GM12878 (cell line): ENCODE measurements at regions not wholly inside any gene's neighbourhood (a gene's known extent, or its start where the extent isn't known, plus 50 kb on each side); places are given as distances from the start of the nearest gene placed in this dataset.

Experiments used
- ATAC-seq: fragments of 200-7000 bp; cut with Tn5 transposase; 3 replicates; pipeline ENCODE4 v1.9.1; 2020; ENCODE audit warnings: mild to moderate bottlenecking, moderate library complexity
- BruUV-seq: library from RNA; stranded (reverse); fragments of 400-500 nt; replicated peaks from 2 replicates; lab custom pipeline; 2021; lab: Mats Ljungman, UMichigan
- CTCF ChIA-PET: fragments of 300-600 bp; sonication (Branson Sonifier 250); formaldehyde crosslinking; extraction: SDS; loops from one replicate; lab custom pipeline; 2021; ENCODE audit warnings: inconsistent platforms; lab: Yijun Ruan, JAX
- POLR2A ChIA-PET: fragments of 350-600 bp; formaldehyde crosslinking; extraction: SDS; loops from one replicate; lab custom pipeline; 2021; ENCODE audit warnings: inconsistent platforms; lab: Charles Lee
- RAD21 ChIA-PET: fragments of 300-600 bp; sonication (Branson Sonifier 250); formaldehyde crosslinking; loops from one replicate; lab custom pipeline; 2023; ENCODE audit warnings: antibody characterized with exemption; ENCODE audit not compliant: unreplicated experiment; lab: Charles Lee
- SMC1A ChIA-PET: fragments of 300-600 bp; sonication (Branson Sonifier 250); formaldehyde crosslinking; loops from one replicate; lab custom pipeline; 2023; ENCODE audit not compliant: unreplicated experiment, uncharacterized antibody; lab: Charles Lee
- DNase-seq: peaks from one replicate; pipeline ENCODE4 v3.0.0-alpha.2; 2011; ENCODE audit warnings: low read depth, low spot score
- FAIRE-seq: peaks from 3 replicates; lab custom pipeline; 2011; peaks lifted over from hg19 to GRCh38; lab: Jason Lieb, UNC
- H2AFZ ChIP-seq: 2 replicates; pipeline ENCODE4 v1.6.0; 2011; ENCODE audit warnings: low read depth, low read length, control low read depth; ENCODE audit not compliant: control insufficient read depth
- H3K27ac ChIP-seq: 2 replicates; pipeline ENCODE4 v1.5.1; 2011; ENCODE audit warnings: control low read depth; ENCODE audit not compliant: control insufficient read depth, insufficient read depth
- H3K27me3 ChIP-seq, 2 experiments: replicated peaks in 1 of 2; 2 replicates each; pipeline versions ENCODE4 v1.6.0 to v1.6.1; 2011; ENCODE audit warnings: low read length in 1 of 2; ENCODE audit not compliant: control insufficient read depth in 2 of 2, insufficient read depth in 2 of 2
- H3K36me3 ChIP-seq, 2 experiments: 2 replicates each; pipeline ENCODE4 v1.5.1; 2011; ENCODE audit warnings: low read length in 1 of 2; ENCODE audit not compliant: control insufficient read depth in 2 of 2, insufficient read depth in 2 of 2
- H3K4me1 ChIP-seq: 2 replicates; pipeline ENCODE4 v1.6.1; 2011; ENCODE audit warnings: mild to moderate bottlenecking, low read length, moderate library complexity, mixed read lengths; ENCODE audit not compliant: control insufficient read depth, insufficient read depth
- H3K4me2 ChIP-seq: 2 replicates; pipeline ENCODE4 v1.6.0; 2011; ENCODE audit warnings: control low read depth; ENCODE audit not compliant: control insufficient read depth, insufficient read depth
- H3K4me3 ChIP-seq: fragments of 200-600 bp; sonication (generic); 2 replicates; pipeline ENCODE4 v1.5.1; 2016
- H3K79me2 ChIP-seq: 2 replicates; pipeline ENCODE4 v1.6.0; 2011; ENCODE audit warnings: low read length; ENCODE audit not compliant: control insufficient read depth, insufficient read depth
- H3K9ac ChIP-seq: 2 replicates; pipeline ENCODE4 v1.8.0; 2011; ENCODE audit warnings: low read length, control low read depth, mixed read lengths; ENCODE audit not compliant: control insufficient read depth, insufficient read depth
- H3K9me3 ChIP-seq: replicated peaks from 3 replicates; pipeline ENCODE4 v1.5.1; 2011; ENCODE audit warnings: mild to moderate bottlenecking, low read length; ENCODE audit not compliant: control insufficient read depth, insufficient read depth
- H4K20me1 ChIP-seq: 2 replicates; pipeline ENCODE4 v1.6.0; 2011; ENCODE audit not compliant: control insufficient read depth, insufficient read depth
- EGR1 ChIP-seq, 2 experiments: IDR thresholded peaks; 1 replicate in 1 of 2; 2 replicates in 1 of 2; pipeline ENCODE4 v1.6.1; 2011 to 2012; ENCODE audit warnings: low read depth in 2 of 2, low read length in 2 of 2, borderline replicate concordance in 1 of 2, mild to moderate bottlenecking in 1 of 2, moderate library complexity in 1 of 2
- ESRRA ChIP-seq: IDR thresholded peaks from 2 replicates; pipeline ENCODE4 v1.6.1; 2012; ENCODE audit warnings: mild to moderate bottlenecking, low read length, improper control_type of control experiment
- FOXM1 ChIP-seq: IDR thresholded peaks from 2 replicates; pipeline ENCODE4 v1.6.1; 2012; ENCODE audit warnings: low read depth, mild to moderate bottlenecking, inconsistent platforms, low read length, moderate library complexity
- HCFC1 ChIP-seq: fragments of 150-350 bp; IDR thresholded peaks from 2 replicates; pipeline ENCODE4 v1.6.1; 2014; ENCODE audit warnings: low read length
- MTA3 ChIP-seq: IDR thresholded peaks from 2 replicates; pipeline ENCODE4 v1.6.1; 2012; ENCODE audit warnings: low read length, inconsistent platforms, borderline replicate concordance
- NR2C2 ChIP-seq: IDR thresholded peaks from 2 replicates; pipeline ENCODE4 v1.6.1; 2011; ENCODE audit warnings: borderline replicate concordance, low read depth; ENCODE audit not compliant: control insufficient read depth, insufficient read length
- SMAD1 ChIP-seq: fragments of 450-650 bp; IDR thresholded peaks from 2 replicates; pipeline ENCODE4 v1.6.1; 2018; ENCODE audit warnings: mild to moderate bottlenecking, low read depth; ENCODE audit not compliant: partially characterized antibody
- TAF1 ChIP-seq: IDR thresholded peaks from 2 replicates; pipeline ENCODE4 v1.6.1; 2011; ENCODE audit warnings: mild to moderate bottlenecking, low read depth, low read length, borderline replicate concordance
- ZNF384 ChIP-seq: IDR thresholded peaks from 2 replicates; pipeline ENCODE4 v1.6.1; 2012; ENCODE audit warnings: low read depth, mild to moderate bottlenecking, low read length, improper control_type of control experiment, borderline replicate concordance
- WGBS: methylation state at CpG from one replicate; pipeline ENCODE4 v1.1.6; 2016; ENCODE audit warnings: low lambda C conversion rate; ENCODE audit not compliant: insufficient replicate concordance, insufficient coverage; ENCODE audit errors: missing lambda C conversion rate; 5-methylcytosine and 5-hydroxymethylcytosine counted together
- in situ Hi-C: fragments of 300-500 bp; cut with MboI; formaldehyde crosslinking; loops from 9 replicates; pipeline ENCODE4 v1.14.3; 2018; ENCODE audit warnings: mixed read lengths
- intact Hi-C: fragments of 100-400 bp; cut with micrococcal nuclease; formaldehyde crosslinking; loops from one replicate; pipeline ENCODE4 v1.14.2; 2022; ENCODE audit not compliant: unreplicated experiment
- TF ChIP-seq, protein P1 (sequence below): fragments of 450-650 bp; conservative IDR thresholded peaks from 2 replicates; pipeline ENCODE4 v1.6.1; 2017; ENCODE audit warnings: mild to moderate bottlenecking, moderate library complexity
- TF ChIP-seq, protein P2 (sequence below): IDR thresholded peaks from 2 replicates; pipeline ENCODE4 v1.6.1; 2011; ENCODE audit warnings: mild to moderate bottlenecking, low read depth, low read length, moderate library complexity; ENCODE audit not compliant: insufficient replicate concordance
- TF ChIP-seq, protein P3 (sequence below): IDR thresholded peaks from 2 replicates; pipeline ENCODE4 v1.6.1; 2011; ENCODE audit warnings: low read depth, low read length, improper control_type of control experiment, borderline replicate concordance

DNA sequence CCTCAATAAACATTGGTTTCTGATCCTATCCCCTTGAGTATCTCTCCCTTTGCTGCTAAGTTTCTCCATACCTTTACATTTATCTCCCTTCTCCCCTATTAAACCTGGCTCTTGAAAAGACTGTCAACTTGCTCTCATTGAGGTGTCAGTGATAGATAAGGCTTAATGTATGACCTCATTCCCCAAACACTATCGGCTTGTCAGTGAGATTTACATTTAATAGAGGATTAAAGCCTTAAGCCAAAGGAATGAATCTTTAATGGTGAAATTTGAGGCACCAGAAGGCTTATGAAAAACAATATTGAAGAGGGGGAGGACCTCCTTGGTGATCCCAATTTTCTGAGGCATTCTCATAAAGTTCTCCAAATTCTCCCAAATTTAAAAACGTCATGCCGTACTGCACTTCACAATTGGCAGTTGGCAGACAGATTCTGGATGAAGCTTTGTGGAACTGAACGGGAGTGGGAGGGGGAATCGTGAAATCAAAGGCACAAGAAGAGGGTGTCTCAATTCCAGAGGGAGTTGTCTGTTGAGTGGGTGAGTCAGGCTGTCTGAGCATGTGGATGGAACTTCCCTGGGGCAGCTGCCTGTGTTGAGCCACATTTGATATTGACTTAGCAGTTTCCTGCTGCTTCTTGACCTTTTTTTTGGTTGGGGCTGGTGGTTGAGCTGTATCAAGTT lies 478.8 kb downstream of the NPIPA7 start:
- SMC1A ChIA-PET, result interaction anchor here (1.7 kb wide), 1 partner anchor 9 kb away, joined by 4 read pairs; no protein-coding TSS in a partner anchor
- intact Hi-C loops, result no loop called here
- no peaks in the 10 kb centered on the region; a peak in 1 of 4 replicates for H3K27me3 ChIP-seq
- no peaks in the 10 kb centered on the region for H3K36me3 ChIP-seq
- 20% methylated on average over 5 of the region's 5 CpGs for WGBS
- H3K27ac ChIP-seq, result no peak overlapping the region
- no peak overlapping the region for H3K4me3 ChIP-seq
- H4K20me1 ChIP-seq, result no peaks in the 10 kb centered on the region
- FAIRE-seq (no peak), DNase-seq (no peak), ATAC-seq (no peak)
- RAD21 ChIA-PET, result no interaction called here
- POLR2A ChIA-PET, result no interaction called here
- H3K4me2 ChIP-seq, result no peak overlapping the region
- in situ Hi-C loops, result no loop called here
- no peak overlapping the region for H3K9ac ChIP-seq
- BruUV-seq, result no TSS peak
- H2AFZ ChIP-seq, result no peak overlapping the region
- no peaks in the 10 kb centered on the region for H3K79me2 ChIP-seq
- H3K9me3 ChIP-seq, result no peaks in the 10 kb centered on the region
- TF ChIP-seq, protein P1, sequence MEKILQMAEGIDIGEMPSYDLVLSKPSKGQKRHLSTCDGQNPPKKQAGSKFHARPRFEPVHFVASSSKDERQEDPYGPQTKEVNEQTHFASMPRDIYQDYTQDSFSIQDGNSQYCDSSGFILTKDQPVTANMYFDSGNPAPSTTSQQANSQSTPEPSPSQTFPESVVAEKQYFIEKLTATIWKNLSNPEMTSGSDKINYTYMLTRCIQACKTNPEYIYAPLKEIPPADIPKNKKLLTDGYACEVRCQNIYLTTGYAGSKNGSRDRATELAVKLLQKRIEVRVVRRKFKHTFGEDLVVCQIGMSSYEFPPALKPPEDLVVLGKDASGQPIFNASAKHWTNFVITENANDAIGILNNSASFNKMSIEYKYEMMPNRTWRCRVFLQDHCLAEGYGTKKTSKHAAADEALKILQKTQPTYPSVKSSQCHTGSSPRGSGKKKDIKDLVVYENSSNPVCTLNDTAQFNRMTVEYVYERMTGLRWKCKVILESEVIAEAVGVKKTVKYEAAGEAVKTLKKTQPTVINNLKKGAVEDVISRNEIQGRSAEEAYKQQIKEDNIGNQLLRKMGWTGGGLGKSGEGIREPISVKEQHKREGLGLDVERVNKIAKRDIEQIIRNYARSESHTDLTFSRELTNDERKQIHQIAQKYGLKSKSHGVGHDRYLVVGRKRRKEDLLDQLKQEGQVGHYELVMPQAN, result no peak
- TF ChIP-seq SMAD1, result no peak
- TF ChIP-seq, protein P2, sequence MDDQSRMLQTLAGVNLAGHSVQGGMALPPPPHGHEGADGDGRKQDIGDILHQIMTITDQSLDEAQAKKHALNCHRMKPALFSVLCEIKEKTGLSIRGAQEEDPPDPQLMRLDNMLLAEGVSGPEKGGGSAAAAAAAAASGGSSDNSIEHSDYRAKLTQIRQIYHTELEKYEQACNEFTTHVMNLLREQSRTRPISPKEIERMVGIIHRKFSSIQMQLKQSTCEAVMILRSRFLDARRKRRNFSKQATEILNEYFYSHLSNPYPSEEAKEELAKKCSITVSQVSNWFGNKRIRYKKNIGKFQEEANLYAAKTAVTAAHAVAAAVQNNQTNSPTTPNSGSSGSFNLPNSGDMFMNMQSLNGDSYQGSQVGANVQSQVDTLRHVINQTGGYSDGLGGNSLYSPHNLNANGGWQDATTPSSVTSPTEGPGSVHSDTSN, result no peak
- no peak for TF ChIP-seq HCFC1
- TF ChIP-seq ESRRA, result no peak
- no peak for TF ChIP-seq FOXM1
- TF ChIP-seq MTA3, result no peak
- no peak for TF ChIP-seq ZNF384
- TF ChIP-seq TAF1, result no peak
- no peak for TF ChIP-seq NR2C2
- TF ChIP-seq, protein P3, sequence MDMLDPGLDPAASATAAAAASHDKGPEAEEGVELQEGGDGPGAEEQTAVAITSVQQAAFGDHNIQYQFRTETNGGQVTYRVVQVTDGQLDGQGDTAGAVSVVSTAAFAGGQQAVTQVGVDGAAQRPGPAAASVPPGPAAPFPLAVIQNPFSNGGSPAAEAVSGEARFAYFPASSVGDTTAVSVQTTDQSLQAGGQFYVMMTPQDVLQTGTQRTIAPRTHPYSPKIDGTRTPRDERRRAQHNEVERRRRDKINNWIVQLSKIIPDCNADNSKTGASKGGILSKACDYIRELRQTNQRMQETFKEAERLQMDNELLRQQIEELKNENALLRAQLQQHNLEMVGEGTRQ, result no peak
- TF ChIP-seq EGR1 (IDR thresholded peaks at IDR 0.05; ENCODE audit: borderline replicate concordance in 1 of 2, low read depth in 2 of 2, low read length in 2 of 2), result no peak
- H3K4me1 ChIP-seq, result peaks cover 4% of the 10 kb centered on the region; the same call in 1 of the 2 replicates
- CTCF ChIA-PET, result interaction anchor here (0.9 to 1.4 kb wide), 2 partner anchors 336 to 721 kb away, joined by 3 to 4 read pairs; no protein-coding TSS in a partner anchor
